GM19395 (cell line): ENCODE measurements at regions not wholly inside any gene's neighbourhood (a gene's known extent, or its start where the extent isn't known, plus 50 kb on each side); places are given as distances from the start of the nearest gene placed in this dataset.
"Not testable (repeated sequence)": the region's sequence is repeated elsewhere in the genome, so short reads cannot be mapped to it uniquely, and the experiment has no call there.

Source experiments
- ATAC-seq: cut with Tn5 transposase; IDR thresholded peaks from one replicate; pipeline ENCODE4 v1.9.1; 2021; ENCODE audit warnings: mild to moderate bottlenecking, moderate library complexity; ENCODE audit not compliant: unreplicated experiment

- ATAC-seq, result no peak
Observed at GRCh38 chr5:175347931-175348330, 96.1 kb downstream of the DRD1 start.

DNA sequence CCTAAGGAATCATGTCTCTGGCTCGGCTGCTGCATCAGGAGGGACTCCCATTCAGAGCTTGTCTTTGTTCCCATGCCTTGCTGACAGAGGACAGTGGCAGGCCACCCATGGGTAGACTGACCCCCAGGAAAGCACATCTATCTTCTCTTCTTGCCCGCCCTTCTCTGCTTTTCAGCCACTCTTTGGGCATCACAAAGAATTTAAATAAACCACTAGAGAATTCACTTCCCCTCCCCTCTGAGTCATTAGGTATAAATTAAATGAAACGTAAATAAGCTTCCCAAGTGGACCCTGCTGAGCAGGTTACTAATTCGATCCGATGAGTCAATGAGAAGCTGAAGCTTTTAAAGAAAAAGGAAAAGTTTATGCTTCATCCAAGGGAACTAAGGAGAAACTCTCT is 97.0 kb downstream of the DRD1 start:
- ATAC-seq, result no peak

DNA sequence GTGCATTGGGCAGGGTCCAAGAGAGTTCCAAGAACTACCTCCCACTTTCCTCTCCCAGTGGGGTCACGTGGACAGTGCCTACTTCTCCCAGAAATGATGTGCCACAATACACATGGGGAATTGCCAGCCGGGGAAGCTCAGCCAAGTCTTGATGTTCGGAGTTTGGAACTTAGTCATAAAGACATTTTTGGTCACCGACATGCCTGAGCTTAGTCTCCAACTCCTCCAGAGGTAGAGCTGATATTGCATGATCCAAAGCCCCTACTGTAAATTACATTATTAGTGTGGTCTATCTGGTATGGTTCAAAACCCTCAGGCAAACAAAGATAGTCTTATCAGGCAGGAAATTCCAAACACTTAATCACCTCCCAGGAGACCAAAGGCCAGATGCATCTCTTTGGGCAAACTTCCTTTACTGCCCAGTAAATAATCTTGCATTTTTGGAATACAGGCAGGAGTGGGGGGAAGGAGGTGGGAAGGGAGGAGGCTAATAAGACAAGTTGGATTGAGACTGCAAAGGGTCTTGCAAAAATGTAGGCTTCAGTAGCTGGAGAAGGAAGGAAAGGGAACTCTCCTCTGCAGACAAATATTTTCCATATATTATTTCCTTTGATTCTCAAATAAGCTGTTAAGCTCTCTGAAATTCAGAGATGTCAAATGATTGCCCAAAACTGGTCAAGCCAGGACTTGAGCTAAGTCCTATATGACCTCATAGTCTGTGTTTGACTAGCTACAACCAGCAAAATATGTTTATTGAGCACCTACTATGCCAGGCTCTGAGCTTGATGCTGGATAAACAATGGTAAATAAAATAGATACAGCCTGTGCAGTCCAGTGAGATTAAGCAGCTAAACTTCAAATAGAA is 99.4 kb downstream of the DRD1 start:
- no peak for ATAC-seq

GRCh38 chr5:175343308-175343707 is 100.7 kb downstream of the DRD1 start:
- ATAC-seq, result no peak

DNA sequence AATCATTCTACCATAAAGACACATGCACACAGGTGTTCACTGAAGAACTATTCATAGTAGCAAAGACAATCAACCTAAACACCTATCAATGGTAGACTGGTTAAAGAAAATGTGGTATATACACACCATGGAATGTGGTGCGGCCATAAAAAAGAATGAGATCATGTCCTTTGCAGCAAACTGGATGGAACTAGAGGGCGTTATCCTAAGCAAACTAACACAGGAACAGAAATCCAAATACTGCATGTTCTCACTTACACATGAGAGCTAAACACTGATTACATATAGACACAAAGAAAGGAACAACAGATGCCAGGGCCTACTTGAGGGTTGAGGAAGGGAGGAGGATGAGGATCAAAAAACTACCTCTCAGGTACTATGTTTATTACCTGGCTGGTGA is 103.8 kb downstream of the DRD1 start:
- ATAC-seq, result no peak

GRCh38 chr5:175337680-175338079 is 106.3 kb downstream of the DRD1 start:
- no peak for ATAC-seq

- no peak for ATAC-seq
Observed at GRCh38 chr5:175336781-175337180, 107.2 kb downstream of the DRD1 start.

- ATAC-seq, result no peak
Observed at GRCh38 chr5:175335691-175336090, 108.3 kb downstream of the DRD1 start.

DNA sequence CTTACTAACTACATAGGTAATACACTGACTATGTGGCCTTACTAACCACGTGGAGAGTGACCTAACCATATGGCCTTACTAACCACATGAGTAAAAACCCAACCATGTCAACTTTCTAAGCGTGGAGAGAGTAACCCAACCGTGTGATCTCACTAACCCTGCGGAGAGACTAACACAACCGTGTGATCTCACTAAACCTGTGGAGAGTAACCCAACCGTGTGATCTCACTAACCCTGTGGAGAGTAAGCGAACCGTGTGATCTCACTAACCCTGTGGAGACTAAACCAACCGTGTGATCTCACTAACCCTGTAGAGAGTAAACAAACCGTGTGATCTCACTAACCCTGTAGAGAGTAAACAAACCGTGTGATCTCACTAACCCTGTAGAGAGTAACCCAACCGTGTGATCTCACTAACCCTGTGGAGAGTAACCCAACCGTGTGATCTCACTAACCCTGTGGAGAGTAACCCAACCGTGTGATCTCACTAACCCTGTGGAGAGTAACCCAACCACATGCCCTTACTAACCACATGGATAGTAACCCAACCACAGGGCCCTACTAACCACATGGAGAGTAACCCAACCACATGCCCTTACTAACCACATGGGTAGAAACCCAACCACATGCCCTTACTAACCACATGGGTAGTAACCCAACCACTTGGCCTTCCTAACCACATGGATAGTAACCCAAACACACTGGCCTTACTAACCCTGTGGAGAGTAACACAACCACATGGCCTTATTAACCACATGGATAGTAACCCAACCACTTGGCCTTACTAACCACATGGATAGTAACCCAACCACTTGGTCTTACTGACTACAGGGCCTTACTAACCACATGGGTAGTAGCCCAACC is 112.6 kb downstream of the DRD1 start:
- not testable (repeated sequence) for ATAC-seq

GRCh38 chr5:175329976-175330375 is 114.0 kb downstream of the DRD1 start:
- no peak for ATAC-seq

DNA sequence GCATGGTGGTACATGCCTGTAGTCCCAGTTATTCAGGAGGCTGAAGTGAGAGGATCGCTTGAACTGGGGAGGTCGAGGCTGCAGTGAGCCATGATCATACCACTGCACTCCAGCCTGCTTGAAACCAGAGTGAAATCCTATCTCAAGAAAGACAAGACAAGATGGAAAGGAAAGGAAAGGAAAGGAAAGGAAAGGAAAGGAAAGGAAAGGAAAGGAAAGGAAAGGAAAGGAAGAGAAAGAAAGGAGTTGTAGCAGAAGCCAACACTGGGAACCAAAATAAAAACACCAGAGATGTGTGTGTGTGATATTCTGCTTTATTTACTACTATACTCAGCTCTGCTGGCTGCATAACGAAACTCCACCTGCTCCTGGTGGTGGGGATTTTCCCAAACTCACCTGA is 115.3 kb downstream of the DRD1 start:
- ATAC-seq, result no peak

DNA sequence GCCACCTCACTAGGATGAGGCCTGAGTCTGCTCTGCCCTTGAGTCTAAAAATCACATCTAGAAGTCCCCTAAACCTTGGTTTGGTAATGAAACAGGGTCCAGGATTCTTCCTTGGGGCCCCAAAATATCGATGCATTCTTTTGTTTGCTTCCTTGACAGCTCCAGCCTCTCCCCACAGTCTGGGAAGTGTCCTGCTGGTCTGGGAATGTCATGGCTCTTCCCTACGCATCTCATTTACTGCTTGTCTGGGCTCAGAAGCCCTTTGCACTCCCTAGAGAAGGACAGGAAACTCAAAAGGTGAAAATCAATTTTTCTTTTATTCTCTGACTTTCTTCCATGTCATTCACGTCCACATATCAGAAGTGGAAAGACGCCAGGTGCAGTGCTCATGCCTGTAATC is 115.8 kb downstream of the DRD1 start:
- no peak for ATAC-seq

- no peak for ATAC-seq
Observed at GRCh38 chr5:175325681-175326080, 118.3 kb downstream of the DRD1 start.

- ATAC-seq, result no peak
Observed at GRCh38 chr5:175321927-175322532, 122.0 kb downstream of the DRD1 start.

DNA sequence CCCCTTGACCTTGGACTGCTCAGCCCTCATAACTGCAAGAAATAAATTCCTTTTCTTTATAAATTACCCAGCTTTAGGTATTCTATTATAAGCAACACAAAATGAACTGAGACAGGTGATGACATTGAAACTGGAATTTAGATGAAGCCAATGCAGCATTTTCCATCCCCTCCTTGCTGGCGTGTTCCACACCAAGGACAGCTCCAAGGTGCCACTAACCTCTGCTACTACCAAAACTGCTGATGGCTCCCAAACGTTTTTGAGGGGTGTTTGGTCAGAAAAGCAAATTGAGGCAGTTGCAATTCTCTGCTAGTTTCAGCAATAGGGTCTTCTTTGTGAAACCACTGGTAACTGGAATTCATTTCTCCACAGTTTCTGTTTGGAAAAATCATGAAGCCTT is 124.8 kb downstream of the DRD1 start:
- ATAC-seq, result no peak

DNA sequence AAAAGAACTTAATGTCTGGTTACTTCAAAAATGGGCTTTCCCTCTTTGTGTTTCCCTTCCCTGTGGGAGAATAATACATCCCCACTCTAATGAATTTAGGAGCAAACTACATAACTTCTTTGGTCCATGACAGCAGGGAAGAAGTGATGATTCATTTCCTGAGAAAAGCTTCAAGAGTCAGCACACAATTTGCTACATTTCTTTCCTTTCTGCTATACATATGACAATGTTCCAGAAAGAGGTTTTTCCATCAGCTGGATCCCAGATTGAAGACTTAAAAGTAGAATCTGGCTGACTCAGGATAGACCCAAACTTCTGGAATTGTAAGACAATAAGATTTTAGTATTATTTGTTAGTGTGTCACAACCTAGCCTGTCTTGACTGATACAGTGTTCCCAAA is 126.1 kb downstream of the DRD1 start:
- ATAC-seq, result no peak

GRCh38 chr5:175309218-175309810 is 134.7 kb downstream of the DRD1 start:
- no peak for ATAC-seq

- ATAC-seq, result no peak
Observed at GRCh38 chr5:175308701-175309100, 135.3 kb downstream of the DRD1 start.

DNA sequence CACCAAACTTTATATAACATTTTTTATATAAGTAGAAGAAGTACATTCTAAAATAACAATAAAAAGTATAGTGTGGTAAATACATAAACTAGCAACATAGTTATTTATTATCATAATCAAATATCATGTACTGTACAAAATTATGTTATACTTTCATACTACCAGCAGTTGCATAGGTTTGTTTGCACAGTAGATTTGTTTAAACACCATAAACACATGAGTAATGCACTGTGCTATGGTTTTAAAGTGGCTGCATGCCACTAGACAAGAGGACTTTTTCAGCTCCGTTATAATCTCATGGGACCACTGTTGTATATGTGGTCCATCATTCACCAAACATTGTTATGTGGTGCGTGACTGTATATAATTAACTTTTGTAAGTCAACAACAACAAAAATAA is 137.6 kb downstream of the DRD1 start:
- ATAC-seq, result no peak

DNA sequence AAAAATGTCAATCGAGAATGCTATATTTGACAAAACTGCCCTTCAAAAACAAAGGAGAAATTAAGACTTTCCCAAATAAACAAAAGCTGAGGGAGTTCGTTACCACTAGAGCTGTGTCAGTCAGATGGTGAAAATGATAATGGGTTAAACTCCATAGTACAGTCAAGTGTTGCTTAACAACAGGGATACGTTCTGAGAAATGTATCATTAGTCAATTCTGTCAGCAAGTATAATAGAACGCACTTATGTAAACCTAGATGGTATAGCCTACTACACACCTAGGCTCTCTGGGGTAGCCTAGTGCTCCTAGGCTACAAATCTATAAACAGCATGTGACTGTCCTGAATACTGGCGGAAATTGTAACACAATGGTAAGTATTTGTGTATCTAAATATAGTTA is 138.7 kb downstream of the DRD1 start:
- ATAC-seq, result no peak

- no peak for ATAC-seq
Observed at GRCh38 chr5:175290379-175290778, 153.6 kb downstream of the DRD1 start.
